Smooth muscle cell (in vitro differentiated cells): ENCODE measurements at regions not wholly inside any gene's neighbourhood (a gene's known extent, or its start where the extent isn't known, plus 50 kb on each side); places are given as distances from the start of the nearest gene placed in this dataset.
"Not testable (repeated sequence)": the region's sequence is repeated elsewhere in the genome, so short reads cannot be mapped to it uniquely, and the experiment has no call there.

ENCODE experiments used
- DNase-seq: peaks from one replicate; lab custom pipeline; 2025; ENCODE audit not compliant: unreplicated experiment; lab: John Stamatoyannopoulos, UW
- H2AFZ ChIP-seq: fragments of 200-600 bp; sonication (generic); 2 replicates; pipeline ENCODE4 v1.6.0; 2016; ENCODE audit warnings: antibody characterized with exemption, low read depth, mild to moderate bottlenecking
- H3F3A ChIP-seq: fragments of 200-600 bp; sonication (generic); 2 replicates; pipeline ENCODE4 v1.6.0; 2017; ENCODE audit warnings: antibody characterized with exemption, low read depth
- H3K27ac ChIP-seq: fragments of 200-600 bp; sonication (generic); 2 replicates; pipeline ENCODE4 v1.5.1; 2016; ENCODE audit warnings: low read depth, mild to moderate bottlenecking
- H3K27me3 ChIP-seq: fragments of 200-600 bp; sonication (generic); 2 replicates; pipeline ENCODE4 v1.6.1; 2016; ENCODE audit warnings: low read depth, mild to moderate bottlenecking
- H3K36me3 ChIP-seq: fragments of 200-600 bp; sonication (generic); 2 replicates; pipeline ENCODE4 v1.5.1; 2016; ENCODE audit warnings: low read depth
- H3K4me1 ChIP-seq: fragments of 200-600 bp; sonication (generic); 2 replicates; pipeline ENCODE4 v1.5.1; 2016; ENCODE audit warnings: low read depth
- H3K4me2 ChIP-seq: fragments of 200-600 bp; sonication (generic); 2 replicates; pipeline ENCODE4 v1.6.0; 2016; ENCODE audit warnings: mild to moderate bottlenecking
- H3K4me3 ChIP-seq: fragments of 200-600 bp; sonication (generic); 2 replicates; pipeline ENCODE4 v1.5.1; 2016; ENCODE audit warnings: mild to moderate bottlenecking
- H3K79me2 ChIP-seq: fragments of 200-600 bp; sonication (generic); 2 replicates; pipeline ENCODE4 v1.6.0; 2016; ENCODE audit warnings: low read depth, mild to moderate bottlenecking
- H3K9ac ChIP-seq: fragments of 200-600 bp; sonication (generic); 2 replicates; pipeline ENCODE4 v1.6.0; 2016; ENCODE audit warnings: low read depth
- H3K9me3 ChIP-seq: fragments of 200-600 bp; sonication (generic); replicated peaks from 2 replicates; pipeline ENCODE4 v1.5.1; 2016; ENCODE audit warnings: low read depth
- H4K20me1 ChIP-seq: fragments of 200-600 bp; sonication (generic); 2 replicates; pipeline ENCODE4 v1.6.0; 2016; ENCODE audit warnings: low read depth
- WGBS: methylation state at CpG from one replicate; pipeline ENCODE4 v1.1.7; 2016; ENCODE audit warnings: low lambda C conversion rate; 5-methylcytosine and 5-hydroxymethylcytosine counted together

GRCh38 chr5:21559109-21559508 is 1294.0 kb downstream of the CDH12 start:
- H3K9ac ChIP-seq, H3K36me3 ChIP-seq, H3K4me1 ChIP-seq, H2AFZ ChIP-seq, H3K27ac ChIP-seq, H4K20me1 ChIP-seq, H3K79me2 ChIP-seq, DNase-seq, H3F3A ChIP-seq, H3K4me3 ChIP-seq, H3K9me3 ChIP-seq, H3K27me3 ChIP-seq, H3K4me2 ChIP-seq: not testable (repeated sequence)
- WGBS: 68% methylated on average over 2 of the region's 2 CpGs

GRCh38 chr5:21552263-21552662 is 1300.9 kb downstream of the CDH12 start:
- not testable (repeated sequence) for H3F3A ChIP-seq, H3K27ac ChIP-seq, H3K27me3 ChIP-seq, H3K4me2 ChIP-seq, H4K20me1 ChIP-seq, H3K36me3 ChIP-seq, H3K4me3 ChIP-seq, DNase-seq, H3K4me1 ChIP-seq, H3K9ac ChIP-seq, H3K9me3 ChIP-seq, H2AFZ ChIP-seq, H3K79me2 ChIP-seq
- WGBS: 93% methylated on average over 2 of the region's 3 CpGs

GRCh38 chr5:21550916-21551315 is 1302.2 kb downstream of the CDH12 start:
- not testable (repeated sequence) for H3K4me1 ChIP-seq, DNase-seq

GRCh38 chr5:21547656-21548055 is 1305.5 kb downstream of the CDH12 start:
- not testable (repeated sequence) for H3K36me3 ChIP-seq, H3K9me3 ChIP-seq, H3K27me3 ChIP-seq, H3K27ac ChIP-seq, H3K4me3 ChIP-seq, DNase-seq, H2AFZ ChIP-seq, H3K4me1 ChIP-seq, H4K20me1 ChIP-seq, H3K79me2 ChIP-seq, H3F3A ChIP-seq, H3K9ac ChIP-seq, H3K4me2 ChIP-seq
- 96% methylated on average over 2 of the region's 2 CpGs for WGBS

More at GRCh38 chr5:21550916-21551315, 1302.2 kb downstream of the CDH12 start:
- H3K9me3 ChIP-seq, H3K27ac ChIP-seq, H2AFZ ChIP-seq, H4K20me1 ChIP-seq, H3F3A ChIP-seq, H3K4me2 ChIP-seq, H3K9ac ChIP-seq, H3K27me3 ChIP-seq, H3K79me2 ChIP-seq, H3K4me3 ChIP-seq, H3K36me3 ChIP-seq: not testable (repeated sequence)
- WGBS: 97% methylated on average over 3 of the region's 3 CpGs

- H3K79me2 ChIP-seq, H3K9me3 ChIP-seq, H3F3A ChIP-seq, H3K9ac ChIP-seq, H3K4me2 ChIP-seq, H3K27ac ChIP-seq, H3K36me3 ChIP-seq, H3K27me3 ChIP-seq, H4K20me1 ChIP-seq, DNase-seq, H3K4me1 ChIP-seq, H2AFZ ChIP-seq, H3K4me3 ChIP-seq: not testable (repeated sequence)
Measured at GRCh38 chr5:21535114-21535513, 1318.0 kb downstream of the CDH12 start.

GRCh38 chr5:21521157-21521556 is 1332.0 kb downstream of the CDH12 start:
- H4K20me1 ChIP-seq, H3K79me2 ChIP-seq, H3K4me3 ChIP-seq, DNase-seq, H3K9ac ChIP-seq, H3K27me3 ChIP-seq, H3K36me3 ChIP-seq, H3K9me3 ChIP-seq, H3K4me2 ChIP-seq, H3F3A ChIP-seq, H3K4me1 ChIP-seq, H3K27ac ChIP-seq, H2AFZ ChIP-seq: not testable (repeated sequence)
- 91% methylated on average over 2 of the region's 2 CpGs for WGBS

GRCh38 chr5:21496926-21497325 is 1356.2 kb downstream of the CDH12 start:
- not testable (repeated sequence) for H3K4me1 ChIP-seq, H3K9ac ChIP-seq, H3F3A ChIP-seq, H3K27me3 ChIP-seq, DNase-seq, H3K27ac ChIP-seq, H3K79me2 ChIP-seq, H3K4me3 ChIP-seq, H3K4me2 ChIP-seq, H3K9me3 ChIP-seq, H3K36me3 ChIP-seq, H2AFZ ChIP-seq, H4K20me1 ChIP-seq
- WGBS: 98% methylated on average over 7 of the region's 11 CpGs

GRCh38 chr5:21496056-21496455 is 1357.1 kb downstream of the CDH12 start:
- not testable (repeated sequence) for H3K79me2 ChIP-seq, H3K9ac ChIP-seq, DNase-seq, H2AFZ ChIP-seq, H4K20me1 ChIP-seq, H3F3A ChIP-seq, H3K27ac ChIP-seq, H3K36me3 ChIP-seq, H3K4me1 ChIP-seq, H3K4me2 ChIP-seq, H3K27me3 ChIP-seq, H3K4me3 ChIP-seq, H3K9me3 ChIP-seq
- WGBS: 87% methylated on average over 8 of the region's 8 CpGs

- not testable (repeated sequence) for H3K4me3 ChIP-seq, H3F3A ChIP-seq
- 94% methylated on average over 6 of the region's 6 CpGs for WGBS
Measured at GRCh38 chr5:21495235-21495634, 1357.9 kb downstream of the CDH12 start.

More at GRCh38 chr5:21495235-21495634, 1357.9 kb downstream of the CDH12 start:
- H3K4me2 ChIP-seq, H3K36me3 ChIP-seq, H3K4me1 ChIP-seq, H3K9me3 ChIP-seq, H3K9ac ChIP-seq, H3K27me3 ChIP-seq, H2AFZ ChIP-seq, DNase-seq, H3K79me2 ChIP-seq, H4K20me1 ChIP-seq, H3K27ac ChIP-seq: not testable (repeated sequence)
